ENCODE measurements at regions not wholly inside any gene's neighbourhood (a gene's known extent, or its start where the extent isn't known, plus 50 kb on each side); places are given as distances from the start of the nearest gene placed in this dataset.

- DNase-seq = no peak
Measured at GRCh38 chr2:129667577-129667976, 311.9 kb upstream of the RAB6C start.

- DNase-seq = no peak
Measured at GRCh38 chr2:129672521-129672920, 306.9 kb upstream of the RAB6C start.

GRCh38 chr2:129673234-129673633 lies 306.2 kb upstream of the RAB6C start:
- no peak for DNase-seq

GRCh38 chr2:129673847-129674711 lies 305.4 kb upstream of the RAB6C start:
- DNase-seq = no peak

GRCh38 chr2:129678751-129679150 lies 300.7 kb upstream of the RAB6C start:
- no peak for DNase-seq

- no peak for DNase-seq
Measured at GRCh38 chr2:129681788-129682187, 297.7 kb upstream of the RAB6C start.

- no peak for DNase-seq
Measured at GRCh38 chr2:129689653-129690448, 289.6 kb upstream of the RAB6C start.

GRCh38 chr2:129695496-129695895 lies 284.0 kb upstream of the RAB6C start:
- no peak for DNase-seq

- DNase-seq = no peak
Measured at GRCh38 chr2:129698593-129698992, 280.9 kb upstream of the RAB6C start.

- DNase-seq = no peak
Measured at GRCh38 chr2:129699781-129700573, 279.5 kb upstream of the RAB6C start.

GRCh38 chr2:129702416-129703176 lies 276.9 kb upstream of the RAB6C start:
- DNase-seq = no peak

- DNase-seq = no peak
Measured at GRCh38 chr2:129705085-129705484, 274.4 kb upstream of the RAB6C start.

GRCh38 chr2:129707800-129708199 lies 271.7 kb upstream of the RAB6C start:
- no peak for DNase-seq

- DNase-seq = no peak
Measured at GRCh38 chr2:129708221-129708967, 271.1 kb upstream of the RAB6C start.

GRCh38 chr2:129709001-129709955 lies 270.2 kb upstream of the RAB6C start:
- no peak for DNase-seq

- no peak for DNase-seq
Measured at GRCh38 chr2:129709956-129710598, 269.4 kb upstream of the RAB6C start.

- no peak for DNase-seq
Measured at GRCh38 chr2:129710670-129711495, 268.6 kb upstream of the RAB6C start.

GRCh38 chr2:129711816-129712675 lies 267.4 kb upstream of the RAB6C start:
- no peak for DNase-seq
